Coronary artery (tissue), 2 donors: ENCODE measurements at regions not wholly inside any gene's neighbourhood (a gene's known extent, or its start where the extent isn't known, plus 50 kb on each side); places are given as distances from the start of the nearest gene placed in this dataset.

Source experiments
- DNase-seq: peaks from one replicate; pipeline ENCODE4 v3.0.0-alpha.2; 2017; ENCODE audit warnings: low spot score
- H3K27ac ChIP-seq, 2 donors: fragments of 200-600 bp; sonication (generic); one replicate each; pipeline ENCODE4 v1.5.1; 2016 to 2019
- H3K4me3 ChIP-seq: fragments of 200-600 bp; sonication (generic); 2 replicates; pipeline ENCODE4 v1.5.1; 2016; ENCODE audit warnings: mild to moderate bottlenecking, moderate library complexity
- CTCF ChIP-seq: fragments of 200-600 bp; sonication (generic); IDR thresholded peaks from one replicate; pipeline ENCODE4 v1.5.1; 2019; ENCODE audit warnings: antibody characterized with exemption

GRCh38 chr11:106446955-106447354, 369.5 kb downstream of the AASDHPPT start:
- no peak overlapping the region for H3K4me3 ChIP-seq
- DNase-seq, result no peak
- no peak overlapping the region for H3K27ac ChIP-seq
- no peak for TF ChIP-seq CTCF

- no peak for DNase-seq
- no peak overlapping the region for H3K27ac ChIP-seq
- H3K4me3 ChIP-seq, result no peak overlapping the region
- TF ChIP-seq CTCF, result no peak
Observed at GRCh38 chr11:106447631-106448191, 370.2 kb downstream of the AASDHPPT start.

- H3K27ac ChIP-seq, result no peak overlapping the region
- DNase-seq, result no peak
- H3K4me3 ChIP-seq, result no peak overlapping the region
- TF ChIP-seq CTCF, result no peak
Observed at GRCh38 chr11:106449763-106450162, 372.3 kb downstream of the AASDHPPT start.

- Histone ChIP-seq H3K4me3 (no peak overlapping the region), H3K27ac (no peak overlapping the region)
- no peak for DNase-seq
- no peak for TF ChIP-seq CTCF
Observed at GRCh38 chr11:106451228-106451922, 373.9 kb downstream of the AASDHPPT start.

- no peak for TF ChIP-seq CTCF
- Histone ChIP-seq H3K27ac (no peak overlapping the region), H3K4me3 (no peak overlapping the region)
- no peak for DNase-seq
Observed at GRCh38 chr11:106456647-106457046, 379.2 kb downstream of the AASDHPPT start.

- no peak for DNase-seq
- Histone ChIP-seq H3K27ac (no peak overlapping the region), H3K4me3 (no peak overlapping the region)
- no peak for TF ChIP-seq CTCF
Observed at GRCh38 chr11:106457727-106458126, 380.3 kb downstream of the AASDHPPT start.

- Histone ChIP-seq H3K4me3 (no peak overlapping the region), H3K27ac (peak overlapping the region in 1 of 2 donors; percentile 10)
- TF ChIP-seq CTCF, result no peak
- DNase-seq, result no peak
Observed at GRCh38 chr11:106459135-106459534, 381.7 kb downstream of the AASDHPPT start.
